GM18861 (cell line): ENCODE measurements at regions not wholly inside any gene's neighbourhood (a gene's known extent, or its start where the extent isn't known, plus 50 kb on each side); places are given as distances from the start of the nearest gene placed in this dataset.
"Not testable (repeated sequence)": the region's sequence is repeated elsewhere in the genome, so short reads cannot be mapped to it uniquely, and the experiment has no call there.

ENCODE experiments used
- ATAC-seq: cut with Tn5 transposase; IDR thresholded peaks from one replicate; pipeline ENCODE4 v1.9.1; 2021; ENCODE audit not compliant: unreplicated experiment

DNA sequence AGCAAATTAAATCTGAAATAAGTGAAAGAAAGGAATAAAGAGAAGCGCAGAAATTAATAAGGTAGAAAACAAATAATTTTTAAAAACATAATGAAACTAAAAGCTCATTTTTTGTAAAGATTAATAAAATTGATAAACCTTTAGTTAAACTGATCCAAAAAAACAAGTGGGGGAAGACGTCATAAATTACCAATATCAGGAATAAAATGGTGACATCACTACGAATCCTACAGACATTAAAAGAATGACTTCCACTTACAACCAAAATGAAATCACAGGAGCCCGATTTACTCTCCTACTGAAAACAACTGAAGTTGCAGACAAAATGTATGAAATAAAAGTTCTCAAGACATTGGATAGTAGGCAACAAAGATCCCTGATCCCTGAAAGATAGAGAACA, 68.1 kb upstream of the IFFO2 start:
- no peak for ATAC-seq

- ATAC-seq = no peak
Measured at GRCh38 chr1:19023787-19024186, 67.3 kb upstream of the IFFO2 start.

DNA sequence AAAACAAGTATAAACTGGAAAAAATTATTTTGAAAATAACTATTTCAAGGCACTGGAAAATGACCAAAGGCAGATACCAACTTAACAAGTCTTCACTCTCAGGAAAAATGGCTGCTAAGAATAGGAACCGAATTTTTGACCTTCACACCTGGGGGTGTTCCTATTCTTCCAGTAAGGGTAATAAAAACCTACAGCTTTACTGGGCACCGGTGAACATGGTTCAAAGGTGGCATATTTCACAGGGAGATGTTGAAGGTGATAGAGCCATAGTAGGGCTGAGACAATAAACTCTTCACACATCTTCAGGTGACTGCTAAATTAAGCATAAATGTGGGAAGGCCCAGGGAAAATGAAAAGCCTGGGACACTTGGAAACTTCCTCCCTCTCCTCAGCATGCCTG, 65.4 kb upstream of the IFFO2 start:
- ATAC-seq = no peak

DNA sequence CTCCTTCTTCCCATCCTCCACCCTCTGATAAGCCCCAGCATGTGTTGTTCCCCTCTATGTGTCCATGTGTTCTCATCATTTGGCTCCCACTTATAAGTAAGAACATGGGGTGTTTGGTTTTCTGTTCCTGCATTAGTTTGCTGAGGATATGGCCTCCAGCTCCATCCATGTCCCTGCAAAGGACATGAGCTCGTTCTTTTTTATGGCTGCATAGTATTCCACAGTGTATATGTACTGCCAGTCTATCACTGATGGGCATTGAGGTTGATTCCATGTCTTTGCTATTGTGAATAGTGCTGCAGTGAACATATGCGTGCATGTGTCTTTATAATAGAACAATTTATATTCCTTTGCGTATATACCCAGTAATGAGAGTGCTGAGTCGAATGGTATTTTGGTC, 62.8 kb upstream of the IFFO2 start:
- not testable (repeated sequence) for ATAC-seq

DNA sequence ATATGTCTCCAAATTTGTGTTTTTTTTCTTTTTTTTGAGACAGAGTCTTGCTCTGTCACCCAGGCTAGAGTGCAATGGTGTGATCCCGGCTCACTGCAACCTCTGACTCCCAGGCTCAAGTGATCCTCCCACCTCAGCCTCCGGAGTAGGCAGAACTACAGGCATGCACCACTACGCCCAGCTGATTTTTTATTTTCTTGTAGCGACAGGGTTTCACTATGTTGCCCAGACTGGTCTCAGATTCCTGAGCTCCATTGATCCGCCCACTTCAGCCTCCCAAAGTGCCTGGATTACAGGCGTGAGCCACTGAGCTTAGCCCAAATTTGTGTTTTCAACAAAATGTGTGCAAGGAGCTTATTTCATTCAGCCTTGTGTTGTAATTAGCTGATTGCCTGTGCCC, 59.0 kb upstream of the IFFO2 start:
- no peak for ATAC-seq

DNA sequence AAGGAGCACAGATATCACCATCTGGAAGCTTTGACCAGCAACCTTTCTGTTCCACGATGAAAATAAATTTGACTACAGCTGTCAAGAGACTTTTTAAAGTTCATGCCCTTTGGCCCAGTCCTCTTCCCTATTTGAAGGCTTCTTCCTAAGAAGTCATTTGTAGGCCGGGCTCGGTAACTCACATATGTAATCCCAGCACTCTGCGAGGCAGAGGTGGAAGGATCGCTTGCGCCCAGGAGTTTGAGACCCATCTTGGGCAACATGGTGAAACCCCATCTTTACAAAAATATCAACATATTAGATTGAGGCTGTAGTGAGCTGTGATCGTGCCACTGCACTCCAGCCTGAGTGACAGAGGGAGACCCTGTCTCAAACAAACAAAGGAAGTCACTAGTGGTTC, 58.3 kb upstream of the IFFO2 start:
- no peak for ATAC-seq

DNA sequence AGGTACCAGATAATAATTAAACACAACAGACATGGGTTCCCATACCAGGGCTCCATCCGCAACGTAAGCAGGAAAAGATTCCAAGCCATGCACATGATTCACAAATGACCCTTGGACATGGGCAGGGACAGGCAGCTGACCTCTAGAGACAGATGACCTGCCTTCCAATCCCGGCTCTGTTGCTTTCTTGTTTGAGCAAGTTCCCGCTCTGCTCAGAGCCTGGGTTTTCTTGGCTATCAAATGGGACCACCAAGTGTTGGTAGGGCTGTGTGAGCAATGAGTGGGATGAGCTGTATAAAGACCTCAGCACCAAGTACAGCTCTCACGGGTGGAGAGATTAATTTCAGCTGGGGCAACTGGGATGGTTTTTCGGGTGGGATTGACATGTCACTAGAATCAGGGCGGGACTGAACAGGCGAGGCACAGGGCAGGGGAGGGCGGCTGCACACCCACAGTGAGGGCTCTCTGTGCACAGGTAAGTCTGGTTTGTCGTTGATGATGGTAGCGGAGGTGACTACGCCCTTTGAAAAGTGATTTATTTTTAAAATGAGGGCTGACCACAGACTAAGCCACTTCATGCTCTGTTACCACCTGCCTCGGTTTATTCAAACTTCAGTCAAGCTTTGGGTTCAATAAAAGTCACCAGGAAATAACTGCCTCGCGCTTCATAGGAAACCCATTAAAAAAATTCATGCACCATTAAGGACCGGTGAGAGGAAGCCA, 57.5 kb upstream of the IFFO2 start:
- no peak for ATAC-seq

DNA sequence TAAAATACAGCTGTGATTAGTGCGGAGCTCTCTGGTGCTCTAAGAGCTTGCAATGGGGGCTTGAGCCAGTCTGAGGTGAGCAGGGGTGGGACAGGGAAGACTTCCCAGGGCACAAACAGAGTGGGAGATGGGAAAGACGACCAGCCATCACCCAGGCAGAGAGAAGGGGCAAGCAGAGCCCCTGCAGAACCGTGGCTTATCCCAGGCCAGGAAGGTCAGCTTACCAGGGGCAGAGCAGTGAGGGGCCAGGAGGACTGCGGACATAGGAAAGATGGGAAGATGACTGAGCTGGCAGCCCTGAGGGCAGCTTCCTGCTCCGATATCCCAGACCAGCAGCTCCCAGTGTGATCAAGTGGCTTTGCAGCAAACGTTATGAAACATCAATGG, 55.4 kb upstream of the IFFO2 start:
- ATAC-seq = no peak

GRCh38 chr1:19010995-19011844, 54.7 kb upstream of the IFFO2 start:
- peak; percentile 48 for ATAC-seq

GRCh38 chr1:19010503-19010902, 54.0 kb upstream of the IFFO2 start:
- no peak for ATAC-seq

DNA sequence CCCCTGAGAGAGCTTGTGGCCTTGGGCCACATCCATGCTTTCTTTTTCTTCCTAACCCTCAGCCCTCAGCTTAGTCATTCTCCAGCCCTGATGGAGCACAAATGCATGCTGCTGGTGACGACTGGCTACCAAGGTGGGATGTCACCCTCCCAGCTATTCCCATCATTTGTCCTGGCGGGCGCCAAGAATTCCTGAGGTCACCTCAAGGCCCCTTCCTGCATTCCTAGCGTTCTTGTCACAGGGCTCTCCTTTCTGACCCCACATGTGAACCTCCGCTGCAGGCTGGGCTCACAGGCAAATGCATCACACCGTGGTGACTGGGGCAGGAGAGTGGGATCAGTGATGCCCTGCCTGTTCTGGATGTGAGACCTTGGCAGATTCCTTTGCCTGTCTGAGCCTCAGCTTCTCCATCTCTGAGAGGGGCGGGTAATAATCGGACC, 53.4 kb upstream of the IFFO2 start:
- no peak for ATAC-seq

- ATAC-seq = no peak
Measured at GRCh38 chr1:19009126-19009881, 52.8 kb upstream of the IFFO2 start.

DNA sequence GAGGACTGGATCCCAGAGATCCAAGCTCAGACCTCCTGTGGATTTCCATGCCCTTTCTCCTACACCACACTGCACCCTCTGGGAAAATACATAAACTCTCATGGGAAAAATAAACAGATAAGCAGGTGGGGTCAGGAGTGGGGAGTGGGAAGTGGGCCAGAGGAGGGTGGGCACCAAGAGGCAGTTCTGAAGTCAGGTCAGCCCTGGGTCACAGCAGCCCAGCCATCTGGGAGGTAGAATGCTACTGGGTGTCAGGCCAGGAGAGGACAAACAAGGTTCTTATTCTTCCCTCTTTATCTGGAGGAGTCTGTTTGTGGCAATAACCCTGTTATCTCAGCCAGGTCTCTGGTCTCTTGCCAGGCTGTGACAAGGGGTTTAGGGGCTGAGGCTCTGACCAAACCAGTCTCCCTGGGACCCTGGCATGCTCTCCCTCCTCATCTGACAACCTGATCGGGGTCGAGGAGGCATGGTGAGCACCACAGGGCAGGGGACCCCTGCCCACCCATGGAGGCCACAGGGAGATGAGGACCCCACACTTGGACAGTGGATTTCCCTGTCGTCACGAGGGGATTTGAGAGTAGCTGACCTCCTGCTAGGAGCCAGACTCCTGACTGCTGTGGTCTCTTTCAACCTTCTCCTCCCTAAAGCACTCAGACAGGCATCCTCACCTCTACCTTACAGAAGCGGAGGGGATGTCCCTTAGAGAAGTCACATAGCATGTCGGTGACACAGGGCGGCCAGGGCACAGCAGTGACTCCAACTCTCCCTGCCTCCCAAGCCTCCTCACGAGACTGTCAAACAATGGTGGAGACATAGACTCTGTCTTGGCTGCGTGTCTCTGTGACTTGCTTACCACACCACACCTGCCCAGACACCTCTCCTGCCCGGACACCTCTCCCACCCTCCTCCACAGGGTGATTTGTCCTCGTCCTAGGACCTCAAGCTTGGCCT, 51.3 kb upstream of the IFFO2 start:
- no peak for ATAC-seq

DNA sequence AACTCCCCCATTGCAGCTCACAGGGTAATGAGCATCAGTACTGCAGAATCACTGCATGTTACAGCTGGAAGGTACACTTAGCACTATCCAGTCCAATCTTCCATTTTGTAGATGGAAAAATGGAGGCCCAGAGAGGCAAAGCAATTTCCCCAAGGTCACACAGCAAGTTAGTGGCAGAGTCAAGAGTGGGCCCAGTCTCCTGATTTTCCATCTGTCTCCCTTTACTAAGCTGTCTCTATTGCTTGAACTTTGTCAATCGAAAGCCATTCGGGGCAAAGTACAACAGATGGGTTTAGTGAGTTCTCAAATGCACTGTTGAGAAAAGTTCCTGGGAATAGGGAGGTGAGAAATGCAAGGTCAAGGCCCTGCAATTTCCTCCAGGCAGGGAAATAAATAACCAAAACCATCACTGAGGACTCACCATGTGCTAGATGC, 50.4 kb upstream of the IFFO2 start:
- no peak for ATAC-seq
